ENCODE measurements at regions not wholly inside any gene's neighbourhood (a gene's known extent, or its start where the extent isn't known, plus 50 kb on each side); places are given as distances from the start of the nearest gene placed in this dataset.

- TF ChIP-seq, protein P1, sequence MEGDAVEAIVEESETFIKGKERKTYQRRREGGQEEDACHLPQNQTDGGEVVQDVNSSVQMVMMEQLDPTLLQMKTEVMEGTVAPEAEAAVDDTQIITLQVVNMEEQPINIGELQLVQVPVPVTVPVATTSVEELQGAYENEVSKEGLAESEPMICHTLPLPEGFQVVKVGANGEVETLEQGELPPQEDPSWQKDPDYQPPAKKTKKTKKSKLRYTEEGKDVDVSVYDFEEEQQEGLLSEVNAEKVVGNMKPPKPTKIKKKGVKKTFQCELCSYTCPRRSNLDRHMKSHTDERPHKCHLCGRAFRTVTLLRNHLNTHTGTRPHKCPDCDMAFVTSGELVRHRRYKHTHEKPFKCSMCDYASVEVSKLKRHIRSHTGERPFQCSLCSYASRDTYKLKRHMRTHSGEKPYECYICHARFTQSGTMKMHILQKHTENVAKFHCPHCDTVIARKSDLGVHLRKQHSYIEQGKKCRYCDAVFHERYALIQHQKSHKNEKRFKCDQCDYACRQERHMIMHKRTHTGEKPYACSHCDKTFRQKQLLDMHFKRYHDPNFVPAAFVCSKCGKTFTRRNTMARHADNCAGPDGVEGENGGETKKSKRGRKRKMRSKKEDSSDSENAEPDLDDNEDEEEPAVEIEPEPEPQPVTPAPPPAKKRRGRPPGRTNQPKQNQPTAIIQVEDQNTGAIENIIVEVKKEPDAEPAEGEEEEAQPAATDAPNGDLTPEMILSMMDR (IDR thresholded peaks at IDR 0.05): no peak
- no peak for ATAC-seq (ENCODE audit: low FRiP score)
These were observed 52.5 kb upstream of the PLEKHG7 start for GRCh38 chr12:92650228-92650822.

GRCh38 chr12:92649511-92650227, 53.1 kb upstream of the PLEKHG7 start:
- TF ChIP-seq, protein P1 (IDR thresholded peaks at IDR 0.05): peak in 1 of 3 donors; percentile 12
- peak; percentile 26 for DNase-seq (ENCODE audit: low spot score)
- ATAC-seq (ENCODE audit: low FRiP score): peak; percentile 78

More at GRCh38 chr12:92650228-92650822, 52.5 kb upstream of the PLEKHG7 start:
- DNase-seq (ENCODE audit: low spot score): no peak

GRCh38 chr12:92648242-92649031, 54.4 kb upstream of the PLEKHG7 start:
- TF ChIP-seq, protein P1 (IDR thresholded peaks at IDR 0.05): no peak
- no peak for DNase-seq (ENCODE audit: low spot score)
- ATAC-seq (ENCODE audit: low FRiP score): no peak

DNA sequence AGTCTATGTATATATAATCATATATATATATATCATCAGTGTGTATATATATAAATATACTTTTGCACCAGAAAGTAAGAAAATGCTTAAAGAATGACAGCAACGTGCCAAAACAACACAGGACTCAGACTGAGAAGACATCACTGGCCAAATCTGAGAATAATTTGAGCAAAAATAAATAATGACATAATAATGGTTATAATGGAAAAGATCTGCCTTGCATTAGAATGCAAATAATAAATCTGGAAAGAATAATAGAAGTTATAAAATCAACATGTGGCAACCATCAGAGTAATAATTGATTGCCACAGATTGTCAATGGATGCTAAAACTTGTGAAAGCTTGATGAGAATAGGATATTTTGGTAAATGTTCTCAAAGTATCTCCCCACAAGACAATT, 61.5 kb upstream of the PLEKHG7 start:
- ATAC-seq (ENCODE audit: low FRiP score) (no peak), DNase-seq (ENCODE audit: low spot score) (no peak)
- TF ChIP-seq, protein P1 (IDR thresholded peaks at IDR 0.05): no peak

DNA sequence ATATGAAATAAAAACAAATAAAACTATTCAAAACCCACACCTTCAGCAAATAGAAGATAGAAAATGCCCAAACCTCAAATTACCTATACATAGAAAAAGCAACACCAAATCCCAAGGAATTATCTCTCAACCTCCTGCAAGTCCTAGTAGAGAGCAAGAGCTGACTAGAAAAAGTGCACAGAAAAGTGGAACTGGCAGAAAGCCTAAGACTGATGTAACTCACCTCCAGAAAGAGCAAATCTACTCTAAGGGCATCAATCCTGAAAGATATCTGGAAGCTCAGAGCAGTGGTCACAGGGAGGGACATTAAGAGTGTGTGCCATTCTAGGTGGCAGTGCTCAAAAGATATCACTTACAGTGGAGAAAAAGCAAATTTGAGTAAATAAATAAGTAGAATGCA, 62.1 kb upstream of the PLEKHG7 start:
- no peak for DNase-seq (ENCODE audit: low spot score)
- TF ChIP-seq, protein P1 (IDR thresholded peaks at IDR 0.05): no peak
- no peak for ATAC-seq (ENCODE audit: low FRiP score)

GRCh38 chr12:92639017-92639416, 63.8 kb upstream of the PLEKHG7 start:
- DNase-seq (ENCODE audit: low spot score) (no peak), ATAC-seq (ENCODE audit: low FRiP score) (no peak)
- TF ChIP-seq, protein P1 (IDR thresholded peaks at IDR 0.05): no peak
